ENCODE measurements at regions not wholly inside any gene's neighbourhood (a gene's known extent, or its start where the extent isn't known, plus 50 kb on each side); places are given as distances from the start of the nearest gene placed in this dataset.

DNA sequence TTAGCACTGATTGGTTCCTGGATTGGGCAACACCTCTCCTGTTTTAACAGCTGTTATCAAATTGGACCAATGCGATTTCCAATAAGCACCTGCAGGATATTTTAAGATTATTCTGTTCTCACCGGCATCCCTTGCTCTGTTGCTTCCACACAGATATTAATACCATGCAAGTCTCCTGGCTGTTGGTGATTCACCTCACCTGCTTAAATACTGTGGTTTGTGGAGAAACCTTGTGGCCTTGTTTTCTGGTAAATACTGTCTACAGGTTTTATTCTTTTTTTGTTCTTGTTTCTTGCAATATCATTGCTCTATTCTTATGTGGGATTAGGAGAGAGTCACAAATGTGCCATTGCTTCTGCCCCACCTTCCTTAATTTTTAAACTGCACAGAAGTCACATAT lies 448.1 kb upstream of the NXPH2 start:
- Histone ChIP-seq H3K27ac (replicated peaks) (no peak overlapping the region), H3K4me3 (replicated peaks; ENCODE audit: insufficient read depth, low read length) (no peak overlapping the region), H3K27me3 (ENCODE audit: insufficient read depth, poor library complexity, severe bottlenecking) (no peaks in the 10 kb centered on the region)
- TF ChIP-seq SPI1 (IDR thresholded peaks at IDR 0.05; ENCODE audit: borderline replicate concordance, low read depth) (no peak), POLR2AphosphoS5 (IDR thresholded peaks at IDR 0.05; ENCODE audit: low read depth) (no peak), GABPA (IDR thresholded peaks at IDR 0.05; ENCODE audit: low read depth) (no peak)
- TF ChIP-seq, protein P1, sequence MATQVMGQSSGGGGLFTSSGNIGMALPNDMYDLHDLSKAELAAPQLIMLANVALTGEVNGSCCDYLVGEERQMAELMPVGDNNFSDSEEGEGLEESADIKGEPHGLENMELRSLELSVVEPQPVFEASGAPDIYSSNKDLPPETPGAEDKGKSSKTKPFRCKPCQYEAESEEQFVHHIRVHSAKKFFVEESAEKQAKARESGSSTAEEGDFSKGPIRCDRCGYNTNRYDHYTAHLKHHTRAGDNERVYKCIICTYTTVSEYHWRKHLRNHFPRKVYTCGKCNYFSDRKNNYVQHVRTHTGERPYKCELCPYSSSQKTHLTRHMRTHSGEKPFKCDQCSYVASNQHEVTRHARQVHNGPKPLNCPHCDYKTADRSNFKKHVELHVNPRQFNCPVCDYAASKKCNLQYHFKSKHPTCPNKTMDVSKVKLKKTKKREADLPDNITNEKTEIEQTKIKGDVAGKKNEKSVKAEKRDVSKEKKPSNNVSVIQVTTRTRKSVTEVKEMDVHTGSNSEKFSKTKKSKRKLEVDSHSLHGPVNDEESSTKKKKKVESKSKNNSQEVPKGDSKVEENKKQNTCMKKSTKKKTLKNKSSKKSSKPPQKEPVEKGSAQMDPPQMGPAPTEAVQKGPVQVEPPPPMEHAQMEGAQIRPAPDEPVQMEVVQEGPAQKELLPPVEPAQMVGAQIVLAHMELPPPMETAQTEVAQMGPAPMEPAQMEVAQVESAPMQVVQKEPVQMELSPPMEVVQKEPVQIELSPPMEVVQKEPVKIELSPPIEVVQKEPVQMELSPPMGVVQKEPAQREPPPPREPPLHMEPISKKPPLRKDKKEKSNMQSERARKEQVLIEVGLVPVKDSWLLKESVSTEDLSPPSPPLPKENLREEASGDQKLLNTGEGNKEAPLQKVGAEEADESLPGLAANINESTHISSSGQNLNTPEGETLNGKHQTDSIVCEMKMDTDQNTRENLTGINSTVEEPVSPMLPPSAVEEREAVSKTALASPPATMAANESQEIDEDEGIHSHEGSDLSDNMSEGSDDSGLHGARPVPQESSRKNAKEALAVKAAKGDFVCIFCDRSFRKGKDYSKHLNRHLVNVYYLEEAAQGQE (IDR thresholded peaks at IDR 0.05; ENCODE audit: insufficient replicate concordance, low read depth) = no peak
- TF ChIP-seq, protein P2, sequence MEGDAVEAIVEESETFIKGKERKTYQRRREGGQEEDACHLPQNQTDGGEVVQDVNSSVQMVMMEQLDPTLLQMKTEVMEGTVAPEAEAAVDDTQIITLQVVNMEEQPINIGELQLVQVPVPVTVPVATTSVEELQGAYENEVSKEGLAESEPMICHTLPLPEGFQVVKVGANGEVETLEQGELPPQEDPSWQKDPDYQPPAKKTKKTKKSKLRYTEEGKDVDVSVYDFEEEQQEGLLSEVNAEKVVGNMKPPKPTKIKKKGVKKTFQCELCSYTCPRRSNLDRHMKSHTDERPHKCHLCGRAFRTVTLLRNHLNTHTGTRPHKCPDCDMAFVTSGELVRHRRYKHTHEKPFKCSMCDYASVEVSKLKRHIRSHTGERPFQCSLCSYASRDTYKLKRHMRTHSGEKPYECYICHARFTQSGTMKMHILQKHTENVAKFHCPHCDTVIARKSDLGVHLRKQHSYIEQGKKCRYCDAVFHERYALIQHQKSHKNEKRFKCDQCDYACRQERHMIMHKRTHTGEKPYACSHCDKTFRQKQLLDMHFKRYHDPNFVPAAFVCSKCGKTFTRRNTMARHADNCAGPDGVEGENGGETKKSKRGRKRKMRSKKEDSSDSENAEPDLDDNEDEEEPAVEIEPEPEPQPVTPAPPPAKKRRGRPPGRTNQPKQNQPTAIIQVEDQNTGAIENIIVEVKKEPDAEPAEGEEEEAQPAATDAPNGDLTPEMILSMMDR (IDR thresholded peaks at IDR 0.05; ENCODE audit: insufficient read depth, low read length) = no peak
- no peak for DNase-seq (ENCODE audit: low read depth in 1 of 2, low spot score in 1 of 2)

DNA sequence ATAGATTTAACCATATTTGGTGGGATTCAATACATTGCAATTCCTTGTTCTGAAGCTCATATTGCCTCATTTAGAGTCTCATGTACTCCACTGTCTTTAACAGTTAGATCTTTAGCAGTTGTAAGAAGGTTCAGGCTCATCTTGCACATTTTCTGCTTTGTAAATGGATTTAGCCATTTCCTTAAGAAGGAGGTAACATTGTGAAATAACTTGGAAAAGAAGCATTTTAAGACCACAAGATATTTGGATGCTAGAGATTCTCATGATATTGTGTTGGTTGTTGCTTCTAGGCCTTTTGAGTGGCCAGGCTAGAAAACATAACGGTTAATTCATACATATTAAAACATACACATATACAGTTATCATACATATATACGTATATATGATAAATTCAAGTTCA lies 445.8 kb upstream of the NXPH2 start:
- TF ChIP-seq GABPA (IDR thresholded peaks at IDR 0.05; ENCODE audit: low read depth) (no peak), POLR2AphosphoS5 (IDR thresholded peaks at IDR 0.05; ENCODE audit: low read depth) (no peak), SPI1 (IDR thresholded peaks at IDR 0.05; ENCODE audit: borderline replicate concordance, low read depth) (no peak)
- TF ChIP-seq, protein P2 (IDR thresholded peaks at IDR 0.05; ENCODE audit: insufficient read depth, low read length) = no peak
- TF ChIP-seq, protein P1 (IDR thresholded peaks at IDR 0.05; ENCODE audit: insufficient replicate concordance, low read depth) = no peak
- H3K4me3 ChIP-seq (replicated peaks; ENCODE audit: insufficient read depth, low read length) = no peak overlapping the region
- no peaks in the 10 kb centered on the region for H3K27me3 ChIP-seq (ENCODE audit: insufficient read depth, poor library complexity, severe bottlenecking)
- no peak for DNase-seq (ENCODE audit: low read depth in 1 of 2, low spot score in 1 of 2)
- H3K27ac ChIP-seq (replicated peaks) = no peak overlapping the region

DNA sequence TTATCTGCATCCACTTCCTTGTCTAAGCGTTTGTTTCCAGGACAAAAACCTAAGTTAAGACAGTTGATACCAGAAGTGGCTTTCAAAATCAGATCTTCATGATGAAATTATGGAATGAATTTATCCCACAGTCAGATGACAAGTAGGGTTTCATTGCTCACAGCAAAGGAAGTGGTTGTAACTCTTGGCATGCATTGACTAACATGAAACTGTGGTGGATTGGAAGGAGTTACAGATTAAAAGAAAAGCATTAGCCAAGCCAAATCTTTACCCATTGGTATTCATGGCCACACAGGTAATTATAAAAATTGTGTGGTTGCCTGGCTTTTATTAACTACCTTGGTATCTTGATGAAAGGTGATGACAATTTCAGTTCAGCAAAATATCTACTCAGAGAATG lies 438.0 kb upstream of the NXPH2 start:
- no peak for DNase-seq (ENCODE audit: low read depth in 1 of 2, low spot score in 1 of 2)
- Histone ChIP-seq H3K27me3 (ENCODE audit: insufficient read depth, poor library complexity, severe bottlenecking) (no peaks in the 10 kb centered on the region), H3K4me3 (replicated peaks; ENCODE audit: insufficient read depth, low read length) (no peak overlapping the region), H3K27ac (replicated peaks) (no peak overlapping the region)
- TF ChIP-seq, protein P2 (IDR thresholded peaks at IDR 0.05; ENCODE audit: insufficient read depth, low read length) = no peak
- TF ChIP-seq, protein P1 (IDR thresholded peaks at IDR 0.05; ENCODE audit: insufficient replicate concordance, low read depth) = no peak
- no peak for TF ChIP-seq GABPA (IDR thresholded peaks at IDR 0.05; ENCODE audit: low read depth)
- TF ChIP-seq POLR2AphosphoS5 (IDR thresholded peaks at IDR 0.05; ENCODE audit: low read depth) = no peak
- no peak for TF ChIP-seq SPI1 (IDR thresholded peaks at IDR 0.05; ENCODE audit: borderline replicate concordance, low read depth)
